Fibroblast of skin of left biceps (primary cell): ENCODE measurements at regions not wholly inside any gene's neighbourhood (a gene's known extent, or its start where the extent isn't known, plus 50 kb on each side); places are given as distances from the start of the nearest gene placed in this dataset.

Experiments
- DNase-seq, 2 experiments: peaks; one replicate each; pipeline ENCODE4 v3.0.0-alpha.2; 2013; ENCODE audit warnings: low read depth in 2 of 2

- no peak for DNase-seq
These were observed 94.9 kb upstream of the DDIT4L start for GRCh38 chr4:100285121-100285520.

GRCh38 chr4:100284129-100284880 is 94.0 kb upstream of the DDIT4L start:
- no peak for DNase-seq

GRCh38 chr4:100280807-100281206 is 90.5 kb upstream of the DDIT4L start:
- DNase-seq = no peak

DNA sequence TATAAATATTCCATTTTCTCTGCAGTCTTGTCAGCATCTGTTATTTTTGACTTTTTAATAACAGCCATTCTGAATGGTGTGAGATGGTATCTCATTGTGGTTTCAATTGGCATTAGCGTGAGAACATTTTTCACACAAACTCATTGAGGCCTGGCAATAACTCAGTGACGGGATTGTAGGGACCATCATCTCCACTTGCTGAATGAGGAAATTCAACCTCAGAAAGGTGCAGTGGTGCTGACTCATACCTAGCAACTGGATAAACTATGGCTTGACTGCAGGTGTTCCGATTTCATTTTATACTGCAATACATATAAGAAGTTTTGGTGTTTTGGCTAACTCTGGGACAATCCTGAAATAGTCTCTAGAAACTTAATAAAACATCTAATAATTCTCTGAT is 88.3 kb upstream of the DDIT4L start:
- DNase-seq = no peak

DNA sequence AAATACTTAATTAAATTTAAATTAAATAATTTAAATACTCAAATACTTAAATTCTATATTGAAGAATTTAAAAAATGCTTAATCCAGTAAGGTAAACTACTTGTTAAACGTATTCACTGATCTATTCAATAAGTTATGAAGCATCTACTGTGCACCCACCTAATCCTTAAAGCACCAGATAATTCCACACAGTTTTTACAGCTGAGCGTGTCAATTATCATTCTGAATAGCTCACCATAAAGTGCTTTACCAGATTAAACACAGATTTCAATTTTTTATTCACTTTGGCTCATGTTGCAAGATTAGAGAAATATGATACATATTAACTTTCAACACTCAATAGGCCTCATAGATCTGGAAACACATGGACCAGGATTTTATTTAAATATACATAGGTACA is 79.2 kb upstream of the DDIT4L start:
- no peak for DNase-seq

DNA sequence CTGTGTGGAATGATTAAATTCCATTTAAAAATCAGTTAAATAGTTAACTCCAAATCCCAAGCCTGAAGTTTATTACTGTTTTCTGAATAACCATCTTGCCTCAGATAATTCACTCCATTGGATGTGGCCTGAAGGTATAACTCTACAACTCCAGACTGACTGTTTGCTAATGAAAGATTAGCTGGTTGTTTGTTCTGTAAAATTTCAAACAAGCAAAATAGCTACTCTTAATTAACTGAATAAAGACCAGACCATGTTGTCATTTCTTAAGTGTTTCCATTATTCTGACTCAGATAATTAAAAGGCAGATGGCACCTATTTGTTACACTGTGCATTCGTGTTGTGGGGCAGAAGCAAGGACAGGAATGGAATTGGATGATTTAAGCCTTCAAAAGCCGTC is 78.5 kb upstream of the DDIT4L start:
- no peak for DNase-seq

GRCh38 chr4:100261346-100261745 is 71.1 kb upstream of the DDIT4L start:
- DNase-seq = peak in 1 of 2 experiments; percentile 1

- no peak for DNase-seq
These were observed 68.4 kb upstream of the DDIT4L start for GRCh38 chr4:100258675-100259074.

- DNase-seq = no peak
These were observed 67.3 kb upstream of the DDIT4L start for GRCh38 chr4:100257567-100257966.

- no peak for DNase-seq
These were observed 64.0 kb upstream of the DDIT4L start for GRCh38 chr4:100254237-100254636.

DNA sequence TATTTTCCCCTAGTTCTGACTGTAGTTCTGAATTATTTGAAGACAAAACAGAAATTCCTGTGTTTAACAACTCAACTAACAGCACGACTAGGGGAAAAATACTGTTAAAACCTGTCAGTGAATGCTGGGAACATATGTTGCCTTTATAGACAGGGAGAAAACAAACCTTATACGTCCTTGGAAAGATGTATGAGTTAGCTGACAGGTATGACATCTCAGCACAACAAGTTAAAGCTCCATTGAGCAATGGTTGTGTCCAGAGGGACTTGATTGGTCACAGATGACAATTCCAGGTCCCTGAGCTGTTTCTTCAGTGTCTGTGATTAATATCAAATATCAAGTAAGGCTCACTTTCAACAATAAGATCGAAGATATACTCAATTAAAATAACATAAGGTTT is 58.2 kb upstream of the DDIT4L start:
- no peak for DNase-seq

- DNase-seq = no peak
These were observed 56.4 kb upstream of the DDIT4L start for GRCh38 chr4:100246697-100247096.

GRCh38 chr4:100244347-100244746 is 54.1 kb upstream of the DDIT4L start:
- no peak for DNase-seq
